ENCODE measurements at regions not wholly inside any gene's neighbourhood (a gene's known extent, or its start where the extent isn't known, plus 50 kb on each side); places are given as distances from the start of the nearest gene placed in this dataset.

DNA sequence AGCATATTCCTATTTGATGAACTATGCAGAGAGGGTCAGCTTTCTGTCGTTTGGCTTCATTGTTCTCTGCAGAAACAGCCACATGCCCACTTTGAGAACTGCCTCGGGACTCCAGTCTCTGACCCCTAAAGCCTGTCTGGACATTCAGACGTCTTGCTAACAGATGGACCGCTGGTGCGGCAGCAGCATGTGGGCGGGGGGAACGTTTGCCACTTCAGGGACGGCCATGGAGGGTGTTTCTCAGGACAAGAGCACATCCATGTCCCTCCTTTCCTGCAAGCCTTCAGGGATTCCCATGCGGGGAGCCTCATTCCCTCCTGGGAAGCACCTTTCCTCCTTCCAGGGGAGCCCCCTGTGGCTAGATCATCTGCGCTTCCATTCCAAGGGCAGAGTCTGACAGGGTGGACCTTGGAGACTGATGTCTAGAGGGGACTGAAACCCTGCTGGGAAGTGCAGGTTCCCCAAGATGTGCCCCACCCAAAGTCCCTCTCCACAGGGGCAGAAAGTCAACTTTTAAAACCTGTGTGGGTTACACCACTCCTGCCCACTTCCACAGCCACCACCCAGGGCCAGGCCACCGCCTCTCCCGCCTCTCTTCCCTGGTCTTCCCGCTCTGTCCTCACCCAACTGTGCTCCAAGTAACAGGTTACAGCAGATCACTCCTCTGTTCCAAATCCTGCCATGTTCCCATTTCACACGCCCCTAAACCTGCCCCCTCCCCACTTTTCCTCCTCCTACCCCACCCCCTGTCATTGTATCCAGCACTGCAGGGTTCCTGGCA is 94.8 kb upstream of the PMEPA1 start:
- TF ChIP-seq, protein P1, sequence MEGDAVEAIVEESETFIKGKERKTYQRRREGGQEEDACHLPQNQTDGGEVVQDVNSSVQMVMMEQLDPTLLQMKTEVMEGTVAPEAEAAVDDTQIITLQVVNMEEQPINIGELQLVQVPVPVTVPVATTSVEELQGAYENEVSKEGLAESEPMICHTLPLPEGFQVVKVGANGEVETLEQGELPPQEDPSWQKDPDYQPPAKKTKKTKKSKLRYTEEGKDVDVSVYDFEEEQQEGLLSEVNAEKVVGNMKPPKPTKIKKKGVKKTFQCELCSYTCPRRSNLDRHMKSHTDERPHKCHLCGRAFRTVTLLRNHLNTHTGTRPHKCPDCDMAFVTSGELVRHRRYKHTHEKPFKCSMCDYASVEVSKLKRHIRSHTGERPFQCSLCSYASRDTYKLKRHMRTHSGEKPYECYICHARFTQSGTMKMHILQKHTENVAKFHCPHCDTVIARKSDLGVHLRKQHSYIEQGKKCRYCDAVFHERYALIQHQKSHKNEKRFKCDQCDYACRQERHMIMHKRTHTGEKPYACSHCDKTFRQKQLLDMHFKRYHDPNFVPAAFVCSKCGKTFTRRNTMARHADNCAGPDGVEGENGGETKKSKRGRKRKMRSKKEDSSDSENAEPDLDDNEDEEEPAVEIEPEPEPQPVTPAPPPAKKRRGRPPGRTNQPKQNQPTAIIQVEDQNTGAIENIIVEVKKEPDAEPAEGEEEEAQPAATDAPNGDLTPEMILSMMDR (IDR thresholded peaks at IDR 0.05; ENCODE audit: insufficient read depth, low read length), result no peak
- TF ChIP-seq, protein P2, sequence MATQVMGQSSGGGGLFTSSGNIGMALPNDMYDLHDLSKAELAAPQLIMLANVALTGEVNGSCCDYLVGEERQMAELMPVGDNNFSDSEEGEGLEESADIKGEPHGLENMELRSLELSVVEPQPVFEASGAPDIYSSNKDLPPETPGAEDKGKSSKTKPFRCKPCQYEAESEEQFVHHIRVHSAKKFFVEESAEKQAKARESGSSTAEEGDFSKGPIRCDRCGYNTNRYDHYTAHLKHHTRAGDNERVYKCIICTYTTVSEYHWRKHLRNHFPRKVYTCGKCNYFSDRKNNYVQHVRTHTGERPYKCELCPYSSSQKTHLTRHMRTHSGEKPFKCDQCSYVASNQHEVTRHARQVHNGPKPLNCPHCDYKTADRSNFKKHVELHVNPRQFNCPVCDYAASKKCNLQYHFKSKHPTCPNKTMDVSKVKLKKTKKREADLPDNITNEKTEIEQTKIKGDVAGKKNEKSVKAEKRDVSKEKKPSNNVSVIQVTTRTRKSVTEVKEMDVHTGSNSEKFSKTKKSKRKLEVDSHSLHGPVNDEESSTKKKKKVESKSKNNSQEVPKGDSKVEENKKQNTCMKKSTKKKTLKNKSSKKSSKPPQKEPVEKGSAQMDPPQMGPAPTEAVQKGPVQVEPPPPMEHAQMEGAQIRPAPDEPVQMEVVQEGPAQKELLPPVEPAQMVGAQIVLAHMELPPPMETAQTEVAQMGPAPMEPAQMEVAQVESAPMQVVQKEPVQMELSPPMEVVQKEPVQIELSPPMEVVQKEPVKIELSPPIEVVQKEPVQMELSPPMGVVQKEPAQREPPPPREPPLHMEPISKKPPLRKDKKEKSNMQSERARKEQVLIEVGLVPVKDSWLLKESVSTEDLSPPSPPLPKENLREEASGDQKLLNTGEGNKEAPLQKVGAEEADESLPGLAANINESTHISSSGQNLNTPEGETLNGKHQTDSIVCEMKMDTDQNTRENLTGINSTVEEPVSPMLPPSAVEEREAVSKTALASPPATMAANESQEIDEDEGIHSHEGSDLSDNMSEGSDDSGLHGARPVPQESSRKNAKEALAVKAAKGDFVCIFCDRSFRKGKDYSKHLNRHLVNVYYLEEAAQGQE (IDR thresholded peaks at IDR 0.05; ENCODE audit: insufficient replicate concordance, low read depth), result no peak
- TF ChIP-seq POLR2AphosphoS5 (IDR thresholded peaks at IDR 0.05; ENCODE audit: low read depth), result no peak
- no peak for TF ChIP-seq SPI1 (IDR thresholded peaks at IDR 0.05; ENCODE audit: borderline replicate concordance, low read depth)
